ENCODE measurements at regions not wholly inside any gene's neighbourhood (a gene's known extent, or its start where the extent isn't known, plus 50 kb on each side); places are given as distances from the start of the nearest gene placed in this dataset.

GRCh38 chr9:7860335-7860709, 60.7 kb upstream of the DMAC1 start:
- TF ChIP-seq ZNF280B (CRISPR knock-in tag; IDR thresholded peaks at IDR 0.05; ENCODE audit: borderline replicate concordance) (no peak), TBP (CRISPR knock-in tag; IDR thresholded peaks at IDR 0.05) (no peak), CTCF (CRISPR knock-in tag; IDR thresholded peaks at IDR 0.05) (no peak), USF2 (IDR thresholded peaks at IDR 0.05; ENCODE audit: low read depth, low read length) (no peak), USF2 (CRISPR knock-in tag; IDR thresholded peaks at IDR 0.05; ENCODE audit: borderline replicate concordance) (no peak), ZNF747 (CRISPR knock-in tag; IDR thresholded peaks at IDR 0.05; ENCODE audit: borderline replicate concordance) (no peak), ZNF337 (CRISPR knock-in tag; IDR thresholded peaks at IDR 0.05; ENCODE audit: borderline replicate concordance, low read depth) (no peak), MXD1 (CRISPR knock-in tag; IDR thresholded peaks at IDR 0.05) (no peak), STAT6 (CRISPR knock-in tag; IDR thresholded peaks at IDR 0.05; ENCODE audit: borderline replicate concordance) (no peak), RFX5 (IDR thresholded peaks at IDR 0.05; ENCODE audit: low read depth, low read length) (no peak), MTF1 (CRISPR knock-in tag; IDR thresholded peaks at IDR 0.05) (no peak), MAX (IDR thresholded peaks at IDR 0.05) (no peak)
